A549 (cell line): ENCODE measurements at regions not wholly inside any gene's neighbourhood (a gene's known extent, or its start where the extent isn't known, plus 50 kb on each side); places are given as distances from the start of the nearest gene placed in this dataset.

Source experiments
- ATAC-seq, 2 experiments: fragments of 200-7000 bp in 1 of 2; fragments of >200 bp in 1 of 2; cut with Nextera tagmentation in 1 of 2; cut with Tn5 transposase in 1 of 2; 3 replicates each; pipeline versions ENCODE4 v1.8.0 to v1.9.1; 2018 to 2020; ENCODE audit warnings: mild to moderate bottlenecking in 1 of 2, moderate library complexity in 1 of 2
- CTCF ChIA-PET: fragments of 300-600 bp; sonication (Branson Sonifier 250); formaldehyde crosslinking; extraction: SDS; loops from one replicate; lab custom pipeline; 2021; ENCODE audit warnings: antibody characterized with exemption, inconsistent platforms; lab: Yijun Ruan, JAX
- POLR2A ChIA-PET: fragments of 350-600 bp; formaldehyde crosslinking; extraction: SDS; loops from one replicate; lab custom pipeline; 2021; ENCODE audit warnings: antibody characterized with exemption, inconsistent platforms; lab: Yijun Ruan, JAX
- DNase-seq, 2 experiments: peaks; one replicate each; pipeline versions ENCODE4 v3.0.0 to v3.0.0-alpha.2; 2011 to 2016; ENCODE audit warnings: low read depth in 1 of 2, low spot score in 1 of 2
- FAIRE-seq: peaks from 2 replicates; lab custom pipeline; 2011; peaks lifted over from hg19 to GRCh38; lab: Jason Lieb, UNC
- H3K27ac ChIP-seq, 2 experiments: fragments of >200 bp; sonication (Bioruptor Twin); formaldehyde crosslinking; 3 replicates each; pipeline ENCODE4 v1.5.1; 2016 to 2017
- H3K4me1 ChIP-seq: fragments of >200 bp; sonication (Bioruptor Twin); formaldehyde crosslinking; 3 replicates; pipeline ENCODE4 v1.6.1; 2016
- H3K4me2 ChIP-seq: fragments of >200 bp; sonication (Bioruptor Twin); formaldehyde crosslinking; 3 replicates; pipeline ENCODE4 v1.6.1; 2016
- H3K4me3 ChIP-seq: fragments of >200 bp; sonication (Bioruptor Twin); formaldehyde crosslinking; 3 replicates; pipeline ENCODE4 v1.5.1; 2016
- H3K9me3 ChIP-seq: fragments of >200 bp; sonication (Bioruptor Twin); formaldehyde crosslinking; 3 replicates; pipeline ENCODE4 v1.6.1; 2016
- ATOH8 ChIP-seq: fragments of 250-450 bp; sonication (Bioruptor Pico); IDR thresholded peaks from 2 replicates; pipeline ENCODE4 v1.5.0; 2020; ENCODE audit warnings: low read depth, mild to moderate bottlenecking, moderate library complexity
- BCL3 ChIP-seq: fragments of >200 bp; sonication (Bioruptor Twin); formaldehyde crosslinking; IDR thresholded peaks from 3 replicates; pipeline ENCODE4 v1.6.1; 2016
- BHLHE40 ChIP-seq: IDR thresholded peaks from 2 replicates; pipeline ENCODE4 v1.6.1; 2012; ENCODE audit warnings: low read depth, low read length, inconsistent platforms
- CBX2 ChIP-seq: fragments of 200-600 bp; sonication (generic); IDR thresholded peaks from 2 replicates; pipeline ENCODE4 v1.6.1; 2016; ENCODE audit warnings: low read depth, mild to moderate bottlenecking, borderline replicate concordance
- CHD4 ChIP-seq: fragments of 200-600 bp; sonication (generic); IDR thresholded peaks from 2 replicates; pipeline ENCODE4 v1.6.1; 2016; ENCODE audit warnings: antibody characterized with exemption, mild to moderate bottlenecking, borderline replicate concordance
- CTCF ChIP-seq: fragments of >200 bp; sonication (Bioruptor Twin); formaldehyde crosslinking; IDR thresholded peaks from 3 replicates; pipeline ENCODE4 v1.5.1; 2016
- EHF ChIP-seq: fragments of 250-450 bp; sonication (Bioruptor Pico); IDR thresholded peaks from 2 replicates; pipeline ENCODE4 v1.5.0; 2020; ENCODE audit warnings: mild to moderate bottlenecking
- EHMT2 ChIP-seq: fragments of 200-600 bp; sonication (generic); IDR thresholded peaks from 2 replicates; pipeline ENCODE4 v1.6.1; 2016; ENCODE audit warnings: antibody characterized with exemption, low read depth, mild to moderate bottlenecking, moderate library complexity
- EP300 ChIP-seq, 2 experiments: fragments of >200 bp; sonication (Bioruptor Twin); formaldehyde crosslinking; IDR thresholded peaks; 2 replicates in 1 of 2; 3 replicates in 1 of 2; pipeline ENCODE4 v1.6.1; 2016 to 2017
- ESRRA ChIP-seq: fragments of 150-350 bp; IDR thresholded peaks from 2 replicates; pipeline ENCODE4 v1.6.1; 2014; ENCODE audit warnings: mild to moderate bottlenecking, low read length, borderline replicate concordance
- FOXS1 ChIP-seq: fragments of 250-450 bp; sonication (Bioruptor Pico); IDR thresholded peaks from 2 replicates; pipeline ENCODE4 v1.5.0; 2020; ENCODE audit warnings: mild to moderate bottlenecking, moderate library complexity
- HDAC2 ChIP-seq: fragments of 200-600 bp; sonication (generic); IDR thresholded peaks from 2 replicates; pipeline ENCODE4 v1.6.1; 2016
- HOXB5 ChIP-seq: fragments of 250-450 bp; sonication (Bioruptor Pico); IDR thresholded peaks from 2 replicates; pipeline ENCODE4 v1.5.0; 2020; ENCODE audit warnings: mild to moderate bottlenecking, moderate library complexity
- KDM5A ChIP-seq: fragments of 200-600 bp; sonication (generic); IDR thresholded peaks from 2 replicates; pipeline ENCODE4 v1.6.1; 2016; ENCODE audit warnings: antibody characterized with exemption, mild to moderate bottlenecking
- MYC ChIP-seq: IDR thresholded peaks from 2 replicates; pipeline ENCODE4 v1.6.1; 2012; ENCODE audit warnings: mild to moderate bottlenecking, inconsistent platforms, low read length, improper control_type of control experiment, borderline replicate concordance
- NPAS2 ChIP-seq: fragments of 250-450 bp; sonication (Bioruptor Pico); IDR thresholded peaks from 2 replicates; pipeline ENCODE4 v1.8.0; 2022; ENCODE audit warnings: mild to moderate bottlenecking, moderate library complexity, borderline replicate concordance
- POLR2A ChIP-seq: IDR thresholded peaks from 2 replicates; pipeline ENCODE4 v1.6.1; 2012; ENCODE audit warnings: mild to moderate bottlenecking, low read length
- RFX5 ChIP-seq: fragments of 450-650 bp; IDR thresholded peaks from 2 replicates; pipeline ENCODE4 v1.7.1; 2014; ENCODE audit warnings: antibody characterized with exemption, mild to moderate bottlenecking, moderate library complexity
- RNF2 ChIP-seq: fragments of 200-600 bp; sonication (generic); IDR thresholded peaks from 2 replicates; pipeline ENCODE4 v1.6.1; 2016; ENCODE audit warnings: low read depth, mild to moderate bottlenecking, antibody characterized with exemption, moderate library complexity, borderline replicate concordance
- SMC3 ChIP-seq: fragments of >200 bp; sonication (Bioruptor Twin); formaldehyde crosslinking; IDR thresholded peaks from 3 replicates; pipeline ENCODE4 v1.6.1; 2018; ENCODE audit warnings: inconsistent platforms
- ZC3H11A ChIP-seq: fragments of 450-650 bp; IDR thresholded peaks from 2 replicates; pipeline ENCODE4 v1.6.1; 2014; ENCODE audit warnings: antibody characterized with exemption, mild to moderate bottlenecking
- ZSCAN20 ChIP-seq: fragments of 250-450 bp; sonication (Bioruptor Pico); IDR thresholded peaks from 2 replicates; pipeline ENCODE4 v1.8.0; 2022; ENCODE audit warnings: mild to moderate bottlenecking, moderate library complexity
- WGBS: methylation state at CpG from one replicate; pipeline ENCODE4 v1.1.6; 2017; ENCODE audit errors: missing lambda C conversion rate; 5-methylcytosine and 5-hydroxymethylcytosine counted together

GRCh38 chr12:125201090-125201489 lies 135.9 kb downstream of the AACS start:
- 24% methylated on average over 3 of the region's 3 CpGs for WGBS
- no peak for DNase-seq

GRCh38 chr12:125201940-125202339 lies 136.7 kb downstream of the AACS start:
- CTCF ChIA-PET: interaction anchor here (1.2 to 2.4 kb wide), 5 partner anchors 8 to 19 kb away, joined by 3 to 14 read pairs (median 3); partner anchors contain the start of gene TMEM132B
- WGBS: 26% methylated on average over 2 of the region's 2 CpGs

More at GRCh38 chr12:125201090-125201489, 135.9 kb downstream of the AACS start:
- FAIRE-seq: no peak
- Histone ChIP-seq H3K4me3 (no peak overlapping the region), H3K4me2 (no peak overlapping the region), H3K4me1 (no peaks in the 10 kb centered on the region), H3K9me3 (0 out of 3 replicates have a peak, but pooled peaks cover 5% of the 10 kb centered on the region), H3K27ac (no peak overlapping the region)
- no peak for TF ChIP-seq MYC
- TF ChIP-seq POLR2A: no peak
- TF ChIP-seq CHD4: no peak
- TF ChIP-seq EHMT2: no peak
- no peak for TF ChIP-seq HOXB5 (CRISPR knock-in tag)
- no peak for TF ChIP-seq CTCF
- no peak for TF ChIP-seq BCL3
- no peak for TF ChIP-seq CBX2
- no peak for TF ChIP-seq SMC3
- TF ChIP-seq EP300 (IDR thresholded peaks at IDR 0.05): no peak
- no peak for TF ChIP-seq ATOH8 (CRISPR knock-in tag)
- no peak for TF ChIP-seq ZSCAN20 (CRISPR knock-in tag)
- no peak for TF ChIP-seq NPAS2
- TF ChIP-seq ZC3H11A: no peak
- TF ChIP-seq EHF (CRISPR knock-in tag): no peak
- TF ChIP-seq FOXS1 (CRISPR knock-in tag): no peak
- POLR2A ChIA-PET: no interaction called here
- ATAC-seq: no peak
- CTCF ChIA-PET: interaction anchor here (1.2 kb wide), 2 partner anchors 9 to 15 kb away, joined by 3 read pairs; partner anchors contain the start of gene TMEM132B

GRCh38 chr12:125202421-125202820 lies 137.2 kb downstream of the AACS start:
- no peak for DNase-seq
- Histone ChIP-seq H3K4me2 (no peak overlapping the region), H3K27ac (no peak overlapping the region), H3K9me3 (0 out of 3 replicates have a peak, but pooled peaks cover 5% of the 10 kb centered on the region), H3K4me3 (no peak overlapping the region), H3K4me1 (no peaks in the 10 kb centered on the region)
- ChIA-PET CTCF (interaction anchor here (0.8 to 2.4 kb wide), 12 partner anchors 7 to 1206 kb away, joined by 3 to 14 read pairs (median 3); partner anchors contain the start of gene TMEM132B), POLR2A (no interaction called here)
- TF ChIP-seq ZC3H11A: no peak
- no peak for TF ChIP-seq EHMT2
- no peak for TF ChIP-seq HDAC2
- TF ChIP-seq ATOH8 (CRISPR knock-in tag): no peak
- no peak for TF ChIP-seq ZSCAN20 (CRISPR knock-in tag)
- TF ChIP-seq RFX5: no peak
- no peak for TF ChIP-seq RNF2
- TF ChIP-seq BHLHE40: no peak
- TF ChIP-seq ESRRA: no peak
- TF ChIP-seq SMC3: no peak
- TF ChIP-seq KDM5A: no peak
- no peak for FAIRE-seq
- ATAC-seq: no peak
- 0% methylated on average over 1 of the region's 1 CpG for WGBS

More at GRCh38 chr12:125201940-125202339, 136.7 kb downstream of the AACS start:
- Histone ChIP-seq H3K27ac (no peak overlapping the region), H3K4me2 (no peak overlapping the region), H3K9me3 (0 out of 3 replicates have a peak, but pooled peaks cover 5% of the 10 kb centered on the region), H3K4me1 (no peaks in the 10 kb centered on the region), H3K4me3 (no peak overlapping the region)
- POLR2A ChIA-PET: no interaction called here
- no peak for FAIRE-seq
- no peak for ATAC-seq
- no peak for TF ChIP-seq MYC
- no peak for DNase-seq
